ENCODE measurements at regions not wholly inside any gene's neighbourhood (a gene's known extent, or its start where the extent isn't known, plus 50 kb on each side); places are given as distances from the start of the nearest gene placed in this dataset.

DNA sequence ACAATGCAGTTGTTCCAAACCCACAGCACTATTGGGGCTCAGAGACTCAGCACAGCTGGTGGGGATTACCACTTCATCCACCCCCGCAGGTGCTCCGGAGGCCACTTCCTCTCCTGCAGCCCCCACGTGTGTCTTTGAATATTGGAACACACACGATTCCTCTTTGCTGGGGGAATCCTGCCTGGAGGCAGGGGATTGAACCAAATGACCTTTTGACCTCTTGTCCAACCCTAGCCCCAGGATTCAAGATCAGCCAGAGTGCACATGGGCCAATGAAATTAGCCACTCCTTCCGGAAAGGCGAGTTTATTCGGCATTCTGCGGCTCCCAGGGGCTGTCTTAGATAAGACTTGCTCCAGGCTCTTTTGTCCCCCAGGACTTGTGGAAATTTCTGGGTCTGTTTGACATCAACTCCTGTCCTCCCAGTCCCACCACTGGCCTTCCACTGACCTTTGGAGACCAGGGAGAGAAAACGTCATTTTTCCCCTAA lies 350.2 kb downstream of the FOXL1 start:
- H3K36me3 ChIP-seq: no peaks in the 10 kb centered on the region
- peak overlapping the region in 1 of 3 donors; percentile 47 for H3K4me3 ChIP-seq
- peaks cover 0 to 8% of the 10 kb centered on the region in 2 donors for H3K4me1 ChIP-seq
- TF ChIP-seq POLR2AphosphoS5 (IDR thresholded peaks at IDR 0.05): no peak
- TF ChIP-seq, protein P1, sequence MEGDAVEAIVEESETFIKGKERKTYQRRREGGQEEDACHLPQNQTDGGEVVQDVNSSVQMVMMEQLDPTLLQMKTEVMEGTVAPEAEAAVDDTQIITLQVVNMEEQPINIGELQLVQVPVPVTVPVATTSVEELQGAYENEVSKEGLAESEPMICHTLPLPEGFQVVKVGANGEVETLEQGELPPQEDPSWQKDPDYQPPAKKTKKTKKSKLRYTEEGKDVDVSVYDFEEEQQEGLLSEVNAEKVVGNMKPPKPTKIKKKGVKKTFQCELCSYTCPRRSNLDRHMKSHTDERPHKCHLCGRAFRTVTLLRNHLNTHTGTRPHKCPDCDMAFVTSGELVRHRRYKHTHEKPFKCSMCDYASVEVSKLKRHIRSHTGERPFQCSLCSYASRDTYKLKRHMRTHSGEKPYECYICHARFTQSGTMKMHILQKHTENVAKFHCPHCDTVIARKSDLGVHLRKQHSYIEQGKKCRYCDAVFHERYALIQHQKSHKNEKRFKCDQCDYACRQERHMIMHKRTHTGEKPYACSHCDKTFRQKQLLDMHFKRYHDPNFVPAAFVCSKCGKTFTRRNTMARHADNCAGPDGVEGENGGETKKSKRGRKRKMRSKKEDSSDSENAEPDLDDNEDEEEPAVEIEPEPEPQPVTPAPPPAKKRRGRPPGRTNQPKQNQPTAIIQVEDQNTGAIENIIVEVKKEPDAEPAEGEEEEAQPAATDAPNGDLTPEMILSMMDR (IDR thresholded peaks at IDR 0.05): no peak
- TF ChIP-seq POLR2A (IDR thresholded peaks at IDR 0.05): no peak
- intact Hi-C loops (cut with DNase I; ENCODE audit: low total_unique reads): no loop called here
- H3K27me3 ChIP-seq: peaks cover 0 to 33% of the 10 kb centered on the region in 2 donors
- no peak overlapping the region for H3K27ac ChIP-seq
- no peak for DNase-seq (ENCODE audit: low spot score in 2 of 2)
- no peaks in the 10 kb centered on the region for H3K9me3 ChIP-seq

DNA sequence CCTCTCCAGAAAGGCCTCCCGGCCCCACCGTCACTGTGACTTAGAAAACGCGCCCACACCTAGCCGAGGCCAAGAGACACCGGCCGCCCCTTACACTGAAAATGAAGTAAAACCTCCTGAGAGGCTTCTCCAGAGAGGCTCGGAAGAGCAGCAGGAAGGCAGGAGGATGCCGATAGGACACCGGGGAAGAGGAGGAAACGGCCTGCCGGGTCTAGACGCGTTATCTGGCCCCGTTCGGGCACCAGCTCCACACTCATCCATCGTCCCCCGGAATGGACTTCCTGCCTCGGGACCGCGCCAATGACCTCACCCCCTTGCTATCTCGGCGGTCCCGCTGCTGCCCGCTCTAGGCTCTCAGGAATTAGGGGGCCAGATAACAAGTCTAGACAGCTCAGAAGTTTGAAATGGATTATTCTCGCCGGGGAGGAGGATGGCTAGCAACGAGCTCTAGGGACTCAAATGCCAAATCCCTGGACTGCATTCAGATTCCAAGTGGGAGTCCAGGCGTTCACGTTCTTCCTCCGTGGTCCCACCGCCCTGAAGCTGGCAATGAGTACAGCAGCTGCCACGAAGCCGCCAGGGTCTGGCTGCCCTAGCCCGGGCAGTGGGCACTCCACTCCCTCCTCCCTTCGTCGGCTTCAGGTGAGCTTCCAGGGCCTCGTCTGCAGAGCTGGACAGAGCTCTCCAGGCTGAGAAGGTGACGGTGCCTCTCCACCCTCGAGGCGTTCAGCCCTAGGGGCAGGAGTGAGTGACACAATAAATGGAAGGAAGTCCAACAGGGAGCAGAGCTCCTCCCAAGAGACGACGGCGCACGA lies 350.9 kb downstream of the FOXL1 start:
- peaks cover 0 to 34% of the 10 kb centered on the region in 2 donors for H3K27me3 ChIP-seq
- no peaks in the 10 kb centered on the region for H3K36me3 ChIP-seq
- no peaks in the 10 kb centered on the region for H3K9me3 ChIP-seq
- no peak overlapping the region for H3K27ac ChIP-seq
- H3K4me1 ChIP-seq: peaks cover 0 to 8% of the 10 kb centered on the region in 2 donors
- DNase-seq (ENCODE audit: low spot score in 2 of 2): peak in 1 of 2 donors; percentile 43
- peak overlapping the region in 1 of 3 donors; percentile 47 for H3K4me3 ChIP-seq
- TF ChIP-seq POLR2A (IDR thresholded peaks at IDR 0.05): no peak
- TF ChIP-seq, protein P1 (IDR thresholded peaks at IDR 0.05): no peak
- no peak for TF ChIP-seq POLR2AphosphoS5 (IDR thresholded peaks at IDR 0.05)
- intact Hi-C loops (cut with DNase I; ENCODE audit: low total_unique reads): no loop called here

DNA sequence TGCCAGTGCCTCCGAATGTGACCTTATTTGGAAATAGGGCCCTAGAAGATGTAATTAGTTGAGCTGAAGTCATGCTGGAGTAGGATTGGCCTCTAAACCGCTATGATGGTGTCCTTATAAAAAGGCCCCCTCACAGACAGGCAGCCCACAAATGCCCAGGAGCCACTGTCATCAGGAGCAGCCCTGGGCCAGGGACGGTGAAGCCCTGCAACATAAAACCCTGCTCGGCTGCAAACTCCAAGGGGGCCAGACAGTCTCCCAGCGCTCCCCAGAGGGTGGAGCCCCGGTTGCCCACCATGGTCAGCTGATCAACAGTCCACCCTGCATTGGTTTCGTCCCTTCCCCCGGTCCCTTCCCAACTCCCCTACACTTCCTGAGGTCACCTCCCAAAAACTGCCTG lies 351.7 kb downstream of the FOXL1 start:
- Histone ChIP-seq H3K27ac (no peak overlapping the region), H3K4me3 (no peak overlapping the region), H3K9me3 (no peaks in the 10 kb centered on the region), H3K4me1 (peaks cover 0 to 8% of the 10 kb centered on the region in 2 donors), H3K27me3 (peaks cover 0 to 40% of the 10 kb centered on the region in 2 donors), H3K36me3 (no peaks in the 10 kb centered on the region)
- DNase-seq (ENCODE audit: low spot score in 2 of 2): no peak
- TF ChIP-seq, protein P1 (IDR thresholded peaks at IDR 0.05): no peak
- TF ChIP-seq POLR2A (IDR thresholded peaks at IDR 0.05) (no peak), POLR2AphosphoS5 (IDR thresholded peaks at IDR 0.05) (no peak)
- intact Hi-C loops (cut with DNase I; ENCODE audit: low total_unique reads): no loop called here

DNA sequence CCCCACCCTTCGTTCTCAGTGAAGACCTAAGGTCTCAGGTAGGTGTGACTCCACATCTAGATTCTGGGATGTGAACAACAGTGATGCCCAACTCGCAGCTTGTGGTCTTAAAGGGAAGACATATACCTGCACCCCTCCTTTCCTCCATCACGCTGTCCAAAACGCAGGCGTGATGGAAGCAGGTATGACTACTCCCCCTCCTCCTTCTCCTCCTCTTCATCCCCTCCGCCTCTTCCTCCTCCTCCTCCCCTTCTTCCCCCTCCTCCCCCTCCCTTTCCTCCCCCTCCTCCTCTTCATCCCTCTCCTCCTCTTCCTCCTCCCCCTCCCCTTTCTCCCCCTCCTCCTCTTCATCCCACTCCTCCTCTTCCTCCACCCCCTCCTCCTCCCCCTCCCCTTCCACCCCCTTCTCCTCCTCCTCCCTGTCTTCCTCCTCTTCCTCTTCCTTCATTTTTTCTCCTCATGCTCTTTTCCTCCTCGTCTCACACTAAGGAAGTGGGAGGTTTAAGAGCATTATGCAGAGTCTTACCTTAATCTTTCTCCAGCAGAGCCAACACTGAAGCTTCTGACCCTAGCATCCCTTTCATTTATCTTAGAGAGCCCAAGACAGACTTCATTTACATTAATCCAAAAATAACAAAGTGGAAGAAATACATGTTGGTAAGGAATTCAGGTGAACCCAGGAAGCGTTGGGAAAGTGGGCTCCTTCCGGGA lies 352.5 kb downstream of the FOXL1 start:
- Histone ChIP-seq H3K9me3 (no peaks in the 10 kb centered on the region), H3K36me3 (no peaks in the 10 kb centered on the region), H3K27me3 (peaks cover 0 to 42% of the 10 kb centered on the region in 2 donors), H3K4me1 (peaks cover 0 to 8% of the 10 kb centered on the region in 2 donors), H3K27ac (no peak overlapping the region), H3K4me3 (no peak overlapping the region)
- intact Hi-C loops (cut with DNase I; ENCODE audit: low total_unique reads): no loop called here
- TF ChIP-seq POLR2A (IDR thresholded peaks at IDR 0.05) (no peak), POLR2AphosphoS5 (IDR thresholded peaks at IDR 0.05) (no peak)
- TF ChIP-seq, protein P1 (IDR thresholded peaks at IDR 0.05): no peak
- DNase-seq (ENCODE audit: low spot score in 2 of 2): no peak
